H1 (cell line): ENCODE measurements at regions not wholly inside any gene's neighbourhood (a gene's known extent, or its start where the extent isn't known, plus 50 kb on each side); places are given as distances from the start of the nearest gene placed in this dataset.
A peak's percentile ranks its signal among the peaks of the same experiment; 100 is the strongest.

ENCODE experiments used
- ASH2L ChIP-seq: fragments of 200-600, 300-600 bp; sonication (generic); IDR thresholded peaks from one replicate; pipeline ENCODE4 v1.7.1; 2017; ENCODE audit warnings: low read length
- CHD1 ChIP-seq: IDR thresholded peaks from 2 replicates; pipeline ENCODE4 v1.6.1; 2012; ENCODE audit warnings: low read depth, low read length, improper control_type of control experiment
- GTF2F1 ChIP-seq: IDR thresholded peaks from 2 replicates; pipeline ENCODE4 v1.6.1; 2012; ENCODE audit warnings: low read depth, low read length, improper control_type of control experiment, borderline replicate concordance
- JUN ChIP-seq: IDR thresholded peaks from 2 replicates; pipeline ENCODE4 v1.6.1; 2011; ENCODE audit warnings: low read depth, mild to moderate bottlenecking, improper control_type of control experiment, low read length
- JUND ChIP-seq: IDR thresholded peaks from 2 replicates; pipeline ENCODE4 v1.6.1; 2011; ENCODE audit warnings: mild to moderate bottlenecking, improper control_type of control experiment, low read length
- MAX ChIP-seq: IDR thresholded peaks from 2 replicates; pipeline ENCODE4 v1.6.1; 2012; ENCODE audit warnings: inconsistent platforms
- POLR2A ChIP-seq, 2 experiments: IDR thresholded peaks; 1 replicate in 1 of 2; 2 replicates in 1 of 2; pipeline ENCODE4 v1.6.1; 2011; ENCODE audit warnings: low read depth in 2 of 2, low read length in 2 of 2, mild to moderate bottlenecking in 2 of 2; ENCODE audit errors: control extremely low read depth in 1 of 2
- POLR2AphosphoS5 ChIP-seq: IDR thresholded peaks from 2 replicates; pipeline ENCODE4 v1.6.1; 2011; ENCODE audit warnings: low read depth, low read length
- RAD21 ChIP-seq, 2 experiments: IDR thresholded peaks in 1 of 2; conservative IDR thresholded peaks in 1 of 2; 2 replicates each; pipeline ENCODE4 v1.6.1; 2011; ENCODE audit warnings: low read depth in 2 of 2, low read length in 2 of 2, improper control_type of control experiment in 1 of 2, inconsistent platforms in 1 of 2, mild to moderate bottlenecking in 1 of 2, moderate library complexity in 1 of 2
- SIN3A ChIP-seq, 2 experiments: IDR thresholded peaks in 1 of 2; conservative IDR thresholded peaks in 1 of 2; 2 replicates each; pipeline ENCODE4 v1.6.1; 2011 to 2012; ENCODE audit warnings: low read length in 2 of 2, improper control_type of control experiment in 1 of 2, low read depth in 1 of 2, mild to moderate bottlenecking in 1 of 2
- USF2 ChIP-seq: IDR thresholded peaks from 2 replicates; pipeline ENCODE4 v1.6.1; 2011; ENCODE audit warnings: low read length, improper control_type of control experiment
- YY1 ChIP-seq: IDR thresholded peaks from 2 replicates; pipeline ENCODE4 v1.6.1; 2011; ENCODE audit warnings: low read depth, mild to moderate bottlenecking, low read length
- TF ChIP-seq, protein P1 (sequence below), 3 experiments: IDR thresholded peaks; 1 replicate in 2 of 3; 2 replicates in 1 of 3; pipeline versions ENCODE4 v1.5.1 to v1.6.1; 2011; ENCODE audit warnings: low read length in 3 of 3, mild to moderate bottlenecking in 3 of 3, inconsistent platforms in 2 of 3, low read depth in 1 of 3, moderate library complexity in 1 of 3; ENCODE audit not compliant: insufficient read depth in 1 of 3; ENCODE audit errors: control extremely low read depth in 1 of 3
- TF ChIP-seq, protein P2 (sequence below): IDR thresholded peaks from 2 replicates; pipeline ENCODE4 v1.6.1; 2011; ENCODE audit warnings: low read depth, mild to moderate bottlenecking, low read length; ENCODE audit not compliant: insufficient read depth

DNA sequence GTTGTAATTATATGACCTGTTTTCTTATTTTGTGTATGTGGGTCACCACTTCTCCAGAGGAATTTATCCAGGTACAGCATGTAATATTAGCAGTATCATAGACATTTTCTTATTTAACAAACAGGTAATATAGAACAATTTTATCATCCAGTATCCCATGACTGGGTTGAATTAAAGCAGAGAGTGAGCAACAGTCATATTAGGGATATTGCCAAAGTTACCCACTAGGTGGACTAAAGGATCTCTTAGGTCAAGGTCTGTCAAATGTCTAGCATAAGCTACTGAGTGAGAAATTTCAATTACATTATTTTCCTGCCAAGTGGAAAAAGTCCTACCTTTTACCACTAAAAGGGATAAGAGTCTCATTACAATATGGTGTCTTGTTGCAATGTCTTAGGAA, 62.1 kb upstream of the TRIM9 start:
- TF ChIP-seq, protein P1, sequence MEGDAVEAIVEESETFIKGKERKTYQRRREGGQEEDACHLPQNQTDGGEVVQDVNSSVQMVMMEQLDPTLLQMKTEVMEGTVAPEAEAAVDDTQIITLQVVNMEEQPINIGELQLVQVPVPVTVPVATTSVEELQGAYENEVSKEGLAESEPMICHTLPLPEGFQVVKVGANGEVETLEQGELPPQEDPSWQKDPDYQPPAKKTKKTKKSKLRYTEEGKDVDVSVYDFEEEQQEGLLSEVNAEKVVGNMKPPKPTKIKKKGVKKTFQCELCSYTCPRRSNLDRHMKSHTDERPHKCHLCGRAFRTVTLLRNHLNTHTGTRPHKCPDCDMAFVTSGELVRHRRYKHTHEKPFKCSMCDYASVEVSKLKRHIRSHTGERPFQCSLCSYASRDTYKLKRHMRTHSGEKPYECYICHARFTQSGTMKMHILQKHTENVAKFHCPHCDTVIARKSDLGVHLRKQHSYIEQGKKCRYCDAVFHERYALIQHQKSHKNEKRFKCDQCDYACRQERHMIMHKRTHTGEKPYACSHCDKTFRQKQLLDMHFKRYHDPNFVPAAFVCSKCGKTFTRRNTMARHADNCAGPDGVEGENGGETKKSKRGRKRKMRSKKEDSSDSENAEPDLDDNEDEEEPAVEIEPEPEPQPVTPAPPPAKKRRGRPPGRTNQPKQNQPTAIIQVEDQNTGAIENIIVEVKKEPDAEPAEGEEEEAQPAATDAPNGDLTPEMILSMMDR (IDR thresholded peaks at IDR 0.05; ENCODE audit: control extremely low read depth in 1 of 3, insufficient read depth in 1 of 3, low read depth in 1 of 3, low read length in 3 of 3), result peak in 2 of 3 experiments; percentile 40 to 63; a peak in 2 of 4 replicates
- no peak for TF ChIP-seq GTF2F1
- no peak for TF ChIP-seq ASH2L
- TF ChIP-seq POLR2AphosphoS5, result no peak
- TF ChIP-seq SIN3A (conservative IDR thresholded peaks at IDR 0.05 in 1 of 2, IDR thresholded peaks at IDR 0.05 in 1 of 2; ENCODE audit: low read depth in 1 of 2, low read length in 2 of 2), result no peak
- peak; percentile 71 to 79 for TF ChIP-seq RAD21 (IDR thresholded peaks at IDR 0.05 in 1 of 2, conservative IDR thresholded peaks at IDR 0.05 in 1 of 2; ENCODE audit: low read depth in 2 of 2, low read length in 2 of 2)
- TF ChIP-seq JUN, result no peak
- no peak for TF ChIP-seq POLR2A (IDR thresholded peaks at IDR 0.05; ENCODE audit: control extremely low read depth in 1 of 2, low read depth in 2 of 2, low read length in 2 of 2)
- no peak for TF ChIP-seq JUND
- no peak for TF ChIP-seq YY1
- TF ChIP-seq, protein P2, sequence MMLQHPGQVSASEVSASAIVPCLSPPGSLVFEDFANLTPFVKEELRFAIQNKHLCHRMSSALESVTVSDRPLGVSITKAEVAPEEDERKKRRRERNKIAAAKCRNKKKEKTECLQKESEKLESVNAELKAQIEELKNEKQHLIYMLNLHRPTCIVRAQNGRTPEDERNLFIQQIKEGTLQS, result no peak
- no peak for TF ChIP-seq USF2
- no peak for TF ChIP-seq MAX
- TF ChIP-seq CHD1, result no peak
